OCI-M1 (cell line): ENCODE measurements at regions not wholly inside any gene's neighbourhood (a gene's known extent, or its start where the extent isn't known, plus 50 kb on each side); places are given as distances from the start of the nearest gene placed in this dataset.
"Not testable (repeated sequence)": the region's sequence is repeated elsewhere in the genome, so short reads cannot be mapped to it uniquely, and the experiment has no call there.

Source experiments
- DNase-seq: peaks from one replicate; lab custom pipeline; 2025; lab: John Stamatoyannopoulos, UW

- no peak for DNase-seq
Measured at GRCh38 chr12:4191642-4192041, 81.9 kb upstream of the CCND2 start.

DNA sequence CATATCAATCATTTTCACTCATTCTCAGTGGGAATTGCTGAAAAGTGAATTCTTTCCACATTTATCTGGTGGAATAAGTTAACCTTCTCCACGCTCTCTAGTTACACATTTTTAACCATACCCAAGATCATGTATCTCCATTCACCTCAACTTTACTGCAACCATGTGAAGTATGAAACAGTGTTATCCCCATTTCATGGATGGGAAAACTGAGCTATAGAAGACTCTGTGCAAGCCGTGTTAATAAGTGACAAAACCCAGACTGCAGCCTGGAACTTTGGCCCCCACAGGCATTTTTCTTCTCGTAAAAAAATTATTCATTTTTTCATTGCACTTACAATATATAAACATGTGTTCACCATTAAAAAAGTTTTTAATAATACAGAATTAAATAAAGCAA is 82.4 kb upstream of the CCND2 start:
- DNase-seq: no peak

DNA sequence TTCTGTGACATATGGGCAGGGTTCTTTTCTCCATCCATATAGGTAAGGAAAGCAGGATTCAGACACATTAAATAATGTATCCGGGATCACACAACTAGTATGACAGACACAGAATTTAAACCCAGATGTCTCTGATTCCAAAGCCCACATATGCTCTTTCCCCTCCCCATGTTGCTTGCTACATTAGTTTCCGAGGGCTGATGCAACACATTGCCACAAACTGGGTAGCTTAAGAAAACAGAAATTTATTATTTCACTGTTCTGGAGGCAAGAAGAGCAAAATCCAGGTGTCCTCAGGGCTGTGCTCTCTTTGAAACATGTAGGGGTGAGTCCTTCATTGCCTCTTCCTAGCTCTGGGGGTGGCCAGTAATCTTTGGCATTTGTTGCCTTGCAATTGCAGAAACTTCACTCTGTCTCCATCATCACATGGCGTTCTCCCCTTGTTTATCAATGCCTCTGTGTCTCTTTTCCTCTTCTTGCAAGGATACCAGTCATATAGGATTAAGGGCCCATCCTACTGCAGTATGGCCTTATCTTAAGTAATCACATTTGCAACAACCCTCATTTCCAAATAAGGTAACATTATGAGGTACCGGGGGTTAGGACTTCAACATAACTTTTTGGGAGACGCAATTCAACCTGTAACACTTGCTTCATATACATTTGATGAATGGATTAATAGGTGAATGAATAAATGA is 83.0 kb upstream of the CCND2 start:
- DNase-seq: peak; percentile 47

GRCh38 chr12:4189721-4190120 is 83.8 kb upstream of the CCND2 start:
- DNase-seq: no peak

DNA sequence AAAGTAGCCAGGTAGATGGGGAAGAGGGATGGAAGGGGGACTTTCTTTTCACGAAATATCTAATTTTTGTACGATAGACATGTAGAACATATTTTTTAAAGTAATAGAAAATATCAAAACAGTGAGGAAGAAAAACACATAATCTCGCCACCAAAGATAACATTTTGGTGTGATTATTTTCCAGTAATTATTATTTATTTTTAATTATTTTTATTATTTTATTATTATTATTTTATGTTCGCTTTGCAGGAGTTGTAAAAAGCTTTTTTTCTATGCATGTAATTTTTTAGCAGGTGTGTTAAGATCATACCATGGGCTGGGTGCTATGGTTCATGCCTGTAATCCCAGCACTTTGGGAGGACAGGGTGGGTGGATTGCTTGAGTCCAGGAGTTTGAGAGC is 85.6 kb upstream of the CCND2 start:
- no peak for DNase-seq

GRCh38 chr12:4187315-4187714 is 86.2 kb upstream of the CCND2 start:
- not testable (repeated sequence) for DNase-seq

GRCh38 chr12:4178424-4179170 is 95.0 kb upstream of the CCND2 start:
- no peak for DNase-seq

DNA sequence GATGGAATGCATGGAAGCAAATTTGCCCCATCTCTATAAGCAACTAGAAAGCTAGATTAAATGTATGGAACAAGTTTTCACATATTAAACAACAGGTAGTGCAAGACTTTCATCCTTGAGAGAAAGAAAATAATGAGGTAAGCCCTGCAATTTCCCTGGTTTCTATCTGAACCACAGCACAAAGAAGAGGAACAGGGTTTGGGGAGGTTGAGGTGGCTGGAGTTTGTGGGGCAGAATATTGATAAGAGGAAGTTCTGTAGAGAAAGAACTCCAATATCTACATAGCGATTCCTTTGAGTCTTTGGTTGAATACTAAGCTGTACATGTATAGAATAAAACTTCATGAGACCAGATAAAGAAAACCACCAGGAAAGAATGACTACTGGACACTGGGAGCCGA is 96.3 kb upstream of the CCND2 start:
- DNase-seq: peak; percentile 26

- DNase-seq: no peak
Measured at GRCh38 chr12:4176168-4176567, 97.4 kb upstream of the CCND2 start.

DNA sequence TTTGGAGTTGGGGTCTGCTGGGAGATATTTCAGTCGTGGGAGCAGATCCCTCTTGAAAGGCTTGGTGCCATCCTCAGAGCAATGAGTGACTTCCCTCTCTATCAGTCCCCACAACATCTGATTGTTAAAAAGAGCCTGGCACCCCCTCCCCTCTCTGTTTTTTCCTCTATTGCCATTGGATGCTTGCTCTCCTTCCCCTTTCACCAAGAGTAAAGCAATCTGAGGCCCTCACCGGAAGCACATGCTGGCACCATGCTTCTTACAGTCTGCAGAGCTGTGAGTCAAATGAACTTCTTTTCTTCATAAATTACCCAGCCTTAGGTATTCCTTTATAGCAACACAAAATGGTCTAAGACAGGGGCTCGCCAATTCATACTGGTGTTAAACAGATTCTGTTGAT is 99.1 kb upstream of the CCND2 start:
- no peak for DNase-seq

GRCh38 chr12:4172999-4173398 is 100.6 kb upstream of the CCND2 start:
- DNase-seq: no peak

DNA sequence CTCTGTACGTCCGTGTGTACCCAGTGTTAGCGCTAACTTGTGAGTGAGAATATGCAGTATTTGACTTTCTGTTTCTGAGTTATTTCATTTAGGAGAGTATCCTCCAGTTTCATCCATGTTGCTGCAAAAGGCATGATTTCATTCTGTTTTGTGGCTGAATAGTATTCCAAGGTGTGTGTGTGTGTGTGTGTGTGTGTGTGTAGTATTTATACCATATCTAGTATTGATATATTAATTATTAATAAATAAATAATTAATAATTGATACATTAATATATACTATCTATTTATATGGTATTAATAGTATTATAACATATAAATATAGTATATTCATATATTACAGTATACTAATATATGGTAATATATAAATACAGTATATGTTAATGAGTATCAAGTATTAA is 101.8 kb upstream of the CCND2 start:
- DNase-seq: no peak

DNA sequence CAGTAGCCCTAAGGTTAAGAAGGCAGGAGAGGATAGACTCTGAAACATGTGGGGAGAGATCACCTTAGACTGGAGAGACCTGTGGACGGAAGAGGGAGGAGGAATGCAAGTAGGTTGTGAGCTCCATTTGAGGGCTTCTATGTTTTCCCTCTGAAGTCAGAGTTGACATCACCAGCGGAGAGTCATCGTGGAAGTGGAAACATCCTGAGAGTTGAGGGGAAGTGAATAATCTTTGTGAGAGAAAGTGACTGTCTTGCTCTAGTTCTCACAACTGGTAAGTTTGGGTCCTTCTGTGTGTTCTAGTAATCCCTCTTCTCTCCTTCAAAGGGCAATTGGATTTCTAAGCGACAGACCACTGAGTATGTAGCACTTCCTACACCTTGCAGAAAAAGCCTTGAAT is 103.6 kb upstream of the CCND2 start:
- no peak for DNase-seq

DNA sequence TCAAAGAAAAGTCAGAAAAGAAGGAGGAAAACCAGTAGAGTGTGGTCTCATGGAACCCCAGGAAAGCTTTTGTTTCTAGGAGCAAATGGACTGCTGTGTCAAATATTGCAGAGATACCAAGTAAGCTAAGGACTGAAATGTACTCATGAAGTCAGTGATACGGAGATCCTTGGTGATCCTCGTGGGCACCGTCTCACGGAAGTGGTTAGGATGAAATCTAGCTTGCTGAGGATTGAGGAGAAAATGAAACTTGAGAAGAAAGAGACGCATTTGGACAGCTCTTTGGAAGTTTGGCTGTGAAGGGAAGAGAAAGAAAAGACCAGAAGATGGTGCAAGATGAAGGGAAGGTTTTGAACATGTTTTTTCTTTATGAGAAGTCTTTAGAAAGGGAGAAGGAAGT is 104.0 kb upstream of the CCND2 start:
- DNase-seq: peak; percentile 53

- DNase-seq: no peak
Measured at GRCh38 chr12:4168036-4168435, 105.5 kb upstream of the CCND2 start.

GRCh38 chr12:4164559-4165558 is 108.7 kb upstream of the CCND2 start:
- DNase-seq: no peak

DNA sequence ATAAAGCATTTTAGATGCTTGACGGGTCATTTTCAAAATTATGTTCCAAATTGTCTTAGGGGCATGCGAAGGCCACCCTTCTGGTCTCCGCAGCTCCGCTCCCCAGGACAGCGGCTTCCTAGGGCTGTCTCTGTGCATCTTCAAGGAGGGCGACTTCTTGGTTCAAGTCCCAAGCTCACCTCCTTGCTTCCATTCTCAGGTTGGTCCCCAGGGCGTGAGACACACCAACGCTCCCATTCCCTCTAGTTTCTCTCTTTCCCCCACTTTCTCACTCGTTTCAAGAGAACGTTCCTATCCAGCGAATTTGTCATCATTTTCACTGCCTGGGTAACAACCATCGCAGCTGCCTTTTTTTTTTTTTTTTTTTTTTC is 109.4 kb upstream of the CCND2 start:
- no peak for DNase-seq

DNA sequence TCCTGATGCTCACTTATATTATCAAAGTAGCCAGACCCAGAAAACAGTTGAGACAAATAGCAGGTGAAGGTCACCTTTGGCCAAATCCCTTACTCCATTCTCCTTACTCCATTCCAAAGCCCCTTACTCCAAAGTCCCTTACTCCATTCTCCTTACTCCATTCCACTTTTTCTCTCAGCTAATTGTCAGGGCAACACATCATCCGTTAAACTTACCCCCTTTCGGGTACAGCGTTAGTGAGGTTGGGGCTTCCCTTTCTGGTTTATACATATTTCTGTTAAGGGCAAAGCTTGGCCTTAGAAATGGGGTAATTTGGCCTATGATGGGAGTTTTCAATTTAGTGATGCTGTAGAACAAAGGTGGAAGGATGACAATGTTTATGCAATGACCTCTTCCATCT is 111.8 kb upstream of the CCND2 start:
- DNase-seq: no peak

GRCh38 chr12:4160314-4161040 is 113.1 kb upstream of the CCND2 start:
- no peak for DNase-seq

DNA sequence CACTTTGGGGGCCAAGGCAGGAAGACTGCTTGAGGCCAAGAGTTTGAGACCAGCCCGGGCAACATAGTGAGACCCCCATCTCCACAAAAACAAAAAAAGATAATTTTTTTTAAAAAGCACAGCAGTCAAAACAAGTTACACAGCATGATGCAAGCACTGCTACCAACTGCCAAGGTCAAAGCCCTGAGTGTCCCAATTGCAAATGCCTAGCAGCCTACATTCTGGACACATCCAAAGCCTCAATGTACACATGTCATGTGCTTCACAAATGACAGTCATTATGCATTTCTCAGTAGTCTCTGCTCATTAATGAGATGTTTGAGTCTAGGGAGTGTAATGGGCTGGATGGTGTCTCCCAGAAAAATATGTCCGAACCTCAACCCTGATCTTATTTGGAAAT is 113.7 kb upstream of the CCND2 start:
- DNase-seq: no peak

GRCh38 chr12:4158306-4158705 is 115.3 kb upstream of the CCND2 start:
- peak; percentile 65 for DNase-seq

DNA sequence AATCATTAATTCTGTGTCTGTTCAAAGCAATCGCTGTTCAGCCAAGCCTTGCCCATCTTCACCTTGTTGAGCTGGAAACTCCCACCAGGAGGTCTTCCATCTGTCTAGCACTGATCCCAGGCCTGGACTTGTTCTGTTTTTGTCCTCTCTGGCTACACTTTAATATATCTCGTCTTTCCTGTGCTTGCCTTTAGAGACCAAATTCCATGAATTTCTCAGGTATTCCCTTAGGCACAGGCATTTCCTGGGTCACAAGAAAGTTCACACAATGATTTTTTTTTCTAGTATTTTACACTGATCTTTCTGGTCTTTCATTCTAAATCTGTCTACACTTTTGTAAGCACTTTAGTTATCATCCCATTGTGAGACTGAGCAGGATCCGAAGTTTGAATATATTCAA is 116.4 kb upstream of the CCND2 start:
- no peak for DNase-seq
